ENCODE measurements at regions not wholly inside any gene's neighbourhood (a gene's known extent, or its start where the extent isn't known, plus 50 kb on each side); places are given as distances from the start of the nearest gene placed in this dataset.
A peak's percentile ranks its signal among the peaks of the same experiment; 100 is the strongest.

- FAIRE-seq: no peak
- DNase-seq (ENCODE audit: insufficient read length, low spot score): no peak
Measured at GRCh38 chr4:53821179-53821851, 230.0 kb upstream of the LNX1 start.

DNA sequence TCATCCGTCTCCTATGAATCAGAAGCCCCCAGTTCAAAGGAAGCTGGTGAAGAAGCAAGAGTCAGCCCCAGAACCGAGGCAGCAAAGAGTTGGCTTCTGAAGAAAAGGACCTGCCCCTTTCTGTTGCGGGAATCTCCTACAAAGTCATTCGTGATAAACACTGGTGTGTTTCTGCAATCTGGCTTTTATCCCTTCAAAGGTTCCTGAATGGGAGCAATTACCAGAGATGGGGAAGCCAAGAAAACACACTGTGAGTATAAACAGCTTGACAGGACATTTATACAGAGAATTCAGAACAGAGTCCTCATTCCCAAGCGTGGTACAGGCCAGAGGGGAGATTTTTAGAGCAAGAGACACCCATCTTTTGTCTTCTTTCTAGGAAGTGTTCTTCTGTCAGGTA lies 226.8 kb upstream of the LNX1 start:
- FAIRE-seq: no peak

DNA sequence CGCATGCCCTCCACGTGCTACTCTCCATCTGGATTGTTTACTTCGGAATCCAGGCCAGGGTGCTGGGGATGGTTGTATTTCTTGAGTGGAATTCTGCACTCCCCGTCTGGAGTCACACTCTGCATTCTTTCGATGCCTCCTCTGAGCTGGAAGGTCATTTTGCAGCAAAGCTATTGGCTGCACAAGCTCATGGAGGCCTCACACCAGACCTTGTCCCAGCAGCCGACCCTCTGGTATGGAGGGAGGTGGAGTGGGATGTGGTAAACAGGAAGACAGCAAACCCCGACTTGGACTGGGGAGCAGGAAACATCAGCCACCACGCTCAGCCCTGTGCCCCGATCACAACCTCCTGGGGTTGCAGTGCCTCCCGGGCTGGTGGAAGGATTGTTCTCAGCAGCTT lies 225.3 kb upstream of the LNX1 start:
- no peak for DNase-seq (ENCODE audit: insufficient read length, low spot score)
- no peak for FAIRE-seq

More for the DNA sequence above, 226.8 kb upstream of the LNX1 start:
- no peak for DNase-seq (ENCODE audit: insufficient read length, low spot score)

- FAIRE-seq (no peak), DNase-seq (ENCODE audit: insufficient read length, low spot score) (no peak)
Measured at GRCh38 chr4:53815281-53815680, 224.0 kb upstream of the LNX1 start.

DNA sequence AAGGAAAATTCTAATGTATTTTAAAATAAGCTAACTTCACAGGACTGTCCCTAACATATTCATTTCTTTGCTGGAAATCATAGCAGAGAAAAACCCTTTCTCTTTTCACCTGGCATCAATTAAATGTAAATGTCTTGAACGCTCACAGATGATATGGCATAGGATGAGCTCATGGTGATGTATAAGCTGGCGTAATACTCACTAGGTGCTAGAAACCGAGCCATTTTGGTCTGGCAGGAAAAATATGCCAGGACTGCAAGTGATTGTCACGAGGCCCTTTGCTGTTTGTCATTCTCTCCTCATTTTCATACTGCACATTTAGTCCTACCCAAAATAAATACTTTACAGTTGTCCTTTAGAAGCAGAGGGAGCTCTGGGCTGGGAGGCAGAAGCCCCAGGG lies 222.7 kb upstream of the LNX1 start:
- FAIRE-seq (no peak), DNase-seq (ENCODE audit: insufficient read length, low spot score) (no peak)

GRCh38 chr4:53810643-53811042 lies 219.4 kb upstream of the LNX1 start:
- FAIRE-seq (no peak), DNase-seq (ENCODE audit: insufficient read length, low spot score) (no peak)

GRCh38 chr4:53809816-53810215 lies 218.5 kb upstream of the LNX1 start:
- no peak for DNase-seq (ENCODE audit: insufficient read length, low spot score)
- FAIRE-seq: no peak

DNA sequence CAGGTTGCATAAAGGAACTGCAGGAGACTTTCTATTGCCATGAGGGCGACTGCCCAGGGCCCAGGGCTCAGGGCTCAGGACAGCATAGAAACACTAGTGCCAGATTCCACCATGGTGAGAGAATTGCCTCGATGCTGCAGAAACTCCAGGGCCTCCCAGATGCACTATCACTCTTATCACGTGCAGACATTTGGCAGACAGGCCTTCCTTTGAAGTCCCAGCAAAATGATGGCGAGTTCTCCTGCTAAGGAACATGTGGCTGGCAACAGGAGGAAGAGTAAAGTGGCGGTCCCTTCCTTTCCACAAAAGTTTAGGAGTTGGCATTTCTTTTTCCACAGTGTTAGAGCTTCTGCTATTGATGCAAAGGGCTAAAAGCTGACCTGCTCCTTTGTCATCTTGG lies 214.0 kb upstream of the LNX1 start:
- DNase-seq (ENCODE audit: insufficient read length, low spot score) (no peak), FAIRE-seq (no peak)

- no peak for FAIRE-seq
- peak; percentile 19 for DNase-seq (ENCODE audit: insufficient read length, low spot score)
Measured at GRCh38 chr4:53804719-53805118, 213.4 kb upstream of the LNX1 start.

DNA sequence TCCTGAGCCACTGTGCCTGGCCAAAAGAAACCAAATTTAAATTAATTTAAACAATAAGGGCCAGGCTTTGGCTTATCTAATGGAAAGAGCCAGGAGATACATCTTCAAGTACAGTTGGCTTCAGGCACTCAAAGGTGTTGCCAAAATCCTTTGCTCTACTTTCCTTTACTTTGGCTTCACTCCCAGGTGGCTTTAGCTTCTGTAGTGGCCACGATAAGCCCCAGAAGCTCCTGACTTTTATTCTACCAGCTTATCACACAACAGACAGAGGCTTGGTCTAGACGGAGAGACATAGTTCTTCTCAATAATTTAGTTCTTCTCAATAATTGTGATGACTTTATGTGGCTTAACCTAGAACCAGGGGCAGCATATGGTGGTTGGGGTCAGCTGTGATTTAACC lies 211.2 kb upstream of the LNX1 start:
- no peak for DNase-seq (ENCODE audit: insufficient read length, low spot score)
- FAIRE-seq: no peak

DNA sequence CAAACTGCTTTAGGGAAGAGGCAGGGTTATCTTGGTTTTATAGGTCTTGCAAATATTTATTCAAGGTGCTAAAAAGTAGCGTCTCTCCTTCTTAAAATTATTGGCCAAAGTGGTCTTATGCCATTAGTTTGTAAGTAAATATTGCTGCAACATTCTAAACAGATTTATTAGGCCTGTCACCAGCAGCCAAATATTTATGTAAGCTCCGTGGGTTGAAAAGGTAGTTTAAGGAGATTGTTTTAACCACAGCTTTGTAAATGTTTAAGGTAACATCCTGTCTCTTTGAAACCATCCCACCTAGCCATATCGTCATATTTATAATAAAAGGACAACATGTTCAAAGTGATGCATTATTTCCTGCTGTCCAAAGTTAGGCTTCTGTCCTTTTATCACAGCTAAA lies 210.1 kb upstream of the LNX1 start:
- DNase-seq (ENCODE audit: insufficient read length, low spot score) (no peak), FAIRE-seq (no peak)

- no peak for FAIRE-seq
- no peak for DNase-seq (ENCODE audit: insufficient read length, low spot score)
Measured at GRCh38 chr4:53800741-53801140, 209.5 kb upstream of the LNX1 start.

DNA sequence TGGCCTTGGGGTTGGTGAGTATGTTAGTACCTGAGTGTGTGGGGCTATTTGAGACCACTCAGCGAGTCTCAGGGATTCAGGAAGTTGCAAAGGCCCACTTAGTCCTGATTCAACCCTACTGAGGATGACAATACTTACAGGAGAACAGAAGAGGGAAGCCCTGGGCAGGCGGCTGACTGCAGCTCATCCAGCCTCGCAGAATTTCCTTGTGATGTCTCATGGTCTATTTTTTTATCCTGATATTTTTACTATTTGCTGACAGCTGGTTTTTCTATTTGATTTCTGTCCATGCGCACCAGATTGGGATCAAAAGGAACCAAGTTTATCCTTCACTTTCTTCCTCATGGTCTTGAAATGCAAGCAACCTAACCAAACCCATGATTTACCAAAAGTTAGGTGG lies 201.8 kb upstream of the LNX1 start:
- DNase-seq (ENCODE audit: insufficient read length, low spot score) (no peak), FAIRE-seq (no peak)

GRCh38 chr4:53790286-53790685 lies 199.0 kb upstream of the LNX1 start:
- no peak for FAIRE-seq

DNA sequence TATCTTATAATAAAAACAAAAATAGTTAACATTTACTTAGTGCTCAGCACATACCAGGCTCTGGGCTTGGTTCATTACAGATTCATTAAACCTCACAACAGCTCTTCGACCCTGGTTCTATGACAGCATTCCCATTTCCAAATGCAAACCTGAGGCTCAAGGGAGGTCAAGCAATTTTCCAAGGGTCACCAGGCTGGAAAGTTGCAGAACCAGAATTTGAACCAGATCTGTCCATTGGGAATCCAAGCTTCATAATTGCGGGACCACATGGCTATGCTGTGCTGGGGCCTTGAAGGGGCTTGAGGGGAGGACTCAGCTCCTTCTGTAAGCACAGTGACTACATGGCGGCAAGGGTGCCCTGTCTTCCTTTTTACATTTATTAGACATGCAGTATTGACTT lies 197.3 kb upstream of the LNX1 start:
- DNase-seq (ENCODE audit: insufficient read length, low spot score): no peak
- no peak for FAIRE-seq

More at GRCh38 chr4:53790286-53790685, 199.0 kb upstream of the LNX1 start:
- no peak for DNase-seq (ENCODE audit: insufficient read length, low spot score)

DNA sequence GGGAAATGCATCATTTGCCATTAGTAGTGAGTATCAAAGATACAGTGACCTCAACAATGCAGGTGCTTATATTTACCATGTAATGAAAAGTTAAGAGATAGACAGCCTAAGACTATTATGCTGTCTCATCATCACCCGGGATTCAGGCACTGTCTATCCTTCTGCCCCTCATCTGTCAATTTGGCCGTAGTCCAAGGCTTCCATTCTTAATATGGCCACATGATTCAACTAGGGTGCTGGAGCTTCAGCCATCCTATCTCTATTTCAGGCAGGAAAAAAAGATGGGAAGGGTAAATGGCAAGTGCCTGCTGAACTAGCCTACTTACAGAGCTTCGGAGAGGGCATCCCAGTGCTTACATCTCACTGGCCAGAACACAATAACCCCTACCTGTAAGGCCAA lies 196.7 kb upstream of the LNX1 start:
- no peak for DNase-seq (ENCODE audit: insufficient read length, low spot score)
- FAIRE-seq: no peak

DNA sequence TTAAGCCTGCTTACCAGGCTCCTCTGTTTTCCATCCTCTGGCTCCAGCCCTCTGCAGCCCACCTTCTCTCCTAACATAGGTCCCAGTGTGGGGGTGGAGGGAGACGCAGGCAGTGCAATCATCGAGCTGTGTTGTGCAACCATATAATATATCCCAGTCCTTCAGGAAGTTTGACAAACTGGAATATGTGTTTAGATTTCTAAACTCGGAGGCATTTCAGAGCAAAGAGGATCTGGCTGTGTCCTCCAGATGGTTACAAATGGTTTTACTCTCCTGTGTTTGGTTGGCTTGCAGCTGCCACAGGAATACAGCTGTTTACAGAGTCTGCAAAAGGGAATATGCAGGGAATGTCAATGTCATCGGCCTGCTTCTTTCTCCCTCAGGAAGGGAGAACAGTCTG lies 195.3 kb upstream of the LNX1 start:
- FAIRE-seq: no peak
- DNase-seq (ENCODE audit: insufficient read length, low spot score): no peak

- DNase-seq (ENCODE audit: insufficient read length, low spot score): no peak
- FAIRE-seq: no peak
Measured at GRCh38 chr4:53785996-53786395, 194.7 kb upstream of the LNX1 start.

GRCh38 chr4:53784112-53784511 lies 192.8 kb upstream of the LNX1 start:
- FAIRE-seq: no peak

DNA sequence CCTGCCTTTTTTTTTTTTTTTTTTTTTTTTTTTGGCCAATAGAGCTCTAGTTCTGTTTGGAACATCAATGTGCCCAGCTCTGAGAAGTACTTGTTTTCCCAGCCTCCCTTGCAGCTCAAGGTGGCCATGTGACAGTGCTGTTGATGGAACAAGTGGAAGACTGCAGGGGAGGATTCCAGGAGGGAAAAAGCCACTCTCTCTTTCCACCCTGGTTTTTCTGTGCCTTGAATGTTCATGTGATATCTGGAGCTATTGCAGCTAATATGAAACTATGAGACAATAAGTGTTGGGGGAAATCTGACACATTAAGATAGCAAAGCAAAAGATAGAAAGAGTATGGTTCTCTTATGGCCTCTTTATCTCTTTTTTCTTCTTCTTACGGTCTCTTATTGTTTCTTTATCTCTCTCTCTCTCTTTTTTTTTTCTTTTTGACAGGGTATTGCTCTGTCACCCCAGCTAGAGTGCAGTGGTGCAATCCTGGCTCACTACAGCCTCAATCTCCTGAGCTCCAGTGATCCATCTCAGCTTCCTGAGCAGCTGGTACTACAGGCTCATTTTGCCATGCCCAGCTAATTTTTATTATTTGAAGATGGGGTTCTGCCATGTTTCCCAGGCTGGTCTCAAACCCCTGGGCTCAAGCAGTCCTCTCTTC lies 192.0 kb upstream of the LNX1 start:
- no peak for DNase-seq (ENCODE audit: insufficient read length, low spot score)
- FAIRE-seq: no peak

More at GRCh38 chr4:53784112-53784511, 192.8 kb upstream of the LNX1 start:
- DNase-seq (ENCODE audit: insufficient read length, low spot score): no peak

DNA sequence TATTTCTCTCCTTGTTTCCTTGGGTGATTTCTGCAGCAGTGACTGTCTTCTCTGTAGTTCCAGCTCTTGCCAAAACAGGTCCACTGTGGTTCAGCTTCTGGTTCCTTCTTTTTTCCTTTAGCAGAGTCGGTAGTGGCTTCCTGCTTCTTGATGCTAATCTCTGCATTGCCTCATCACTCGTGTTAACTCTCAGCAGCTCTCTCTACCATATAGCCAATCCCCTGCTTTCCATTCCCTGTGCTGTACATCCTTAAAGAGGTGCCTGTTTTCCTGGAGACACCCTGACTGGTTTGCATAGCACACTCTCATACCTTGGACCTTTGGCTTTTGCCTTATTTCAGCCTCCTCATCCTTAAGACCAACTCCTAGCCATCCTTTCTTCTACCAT lies 191.2 kb upstream of the LNX1 start:
- no peak for DNase-seq (ENCODE audit: insufficient read length, low spot score)
- FAIRE-seq: no peak

DNA sequence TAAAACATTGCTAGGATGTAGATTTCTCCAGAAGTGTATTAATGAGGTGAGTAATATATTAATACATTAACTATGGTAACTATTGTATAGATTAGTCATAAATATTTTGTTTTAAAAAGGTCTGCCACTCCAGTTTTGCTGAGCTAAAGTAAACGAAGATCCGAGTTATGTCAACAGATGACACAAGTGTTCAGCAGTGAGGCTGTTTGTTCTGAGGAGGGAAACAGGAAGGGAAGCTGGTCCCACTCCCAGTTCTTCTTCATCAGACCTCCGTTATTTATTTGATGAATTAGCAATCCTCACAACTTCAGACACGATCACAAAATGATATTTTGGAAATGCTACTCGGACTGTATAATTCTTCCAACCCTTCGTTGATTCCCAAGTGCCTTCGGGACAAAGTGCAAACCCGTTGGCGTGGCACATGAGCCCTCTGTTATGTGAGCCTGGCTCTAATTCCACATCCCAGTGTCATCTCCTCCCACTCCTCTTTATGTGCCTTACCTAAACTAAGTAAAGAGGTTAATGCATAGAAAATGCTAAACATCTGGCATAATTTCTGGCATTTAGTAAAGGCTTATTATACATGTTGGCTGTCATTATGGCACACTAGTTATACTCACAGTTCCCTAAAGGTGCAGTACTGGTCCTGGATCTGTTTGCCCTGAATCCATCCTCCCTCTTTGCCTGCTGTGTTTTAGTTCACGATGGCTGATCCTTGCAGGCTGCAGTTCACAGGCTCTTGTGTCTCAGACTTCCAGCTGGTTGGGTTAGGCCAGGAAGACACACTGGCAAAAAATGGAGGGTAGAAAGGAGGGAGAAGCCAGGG lies 190.6 kb upstream of the LNX1 start:
- DNase-seq (ENCODE audit: insufficient read length, low spot score): no peak
- no peak for FAIRE-seq
